ENCODE measurements at regions not wholly inside any gene's neighbourhood (a gene's known extent, or its start where the extent isn't known, plus 50 kb on each side); places are given as distances from the start of the nearest gene placed in this dataset.
A peak's percentile ranks its signal among the peaks of the same experiment; 100 is the strongest.

DNA sequence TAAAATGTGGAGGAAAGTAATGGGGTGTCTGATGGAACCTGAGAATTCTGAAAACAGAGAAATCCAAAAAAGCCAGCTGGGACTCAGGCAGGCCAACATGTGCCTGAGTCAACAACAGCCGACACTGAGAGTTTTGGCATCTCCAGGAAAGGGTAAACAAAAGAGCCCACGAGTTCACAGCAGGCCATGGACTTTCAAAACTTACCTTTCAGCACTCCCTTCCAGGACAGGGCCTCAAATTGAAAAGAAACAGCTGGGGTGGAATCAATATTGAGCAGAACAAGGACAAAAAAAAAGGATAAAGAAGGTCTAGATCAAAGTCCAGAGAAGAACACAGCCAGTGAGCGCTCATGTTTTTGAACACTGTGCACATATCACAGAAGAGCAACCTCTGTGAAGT is 735.4 kb upstream of the GRM7 start:
- peak; percentile 99 for ATAC-seq

GRCh38 chr3:6132684-6133432 is 728.1 kb upstream of the GRM7 start:
- DNase-seq (ENCODE audit: low spot score) (no peak), ATAC-seq (no peak)

More for the DNA sequence above, 735.4 kb upstream of the GRM7 start:
- DNase-seq (ENCODE audit: low spot score) = peak; percentile 76

DNA sequence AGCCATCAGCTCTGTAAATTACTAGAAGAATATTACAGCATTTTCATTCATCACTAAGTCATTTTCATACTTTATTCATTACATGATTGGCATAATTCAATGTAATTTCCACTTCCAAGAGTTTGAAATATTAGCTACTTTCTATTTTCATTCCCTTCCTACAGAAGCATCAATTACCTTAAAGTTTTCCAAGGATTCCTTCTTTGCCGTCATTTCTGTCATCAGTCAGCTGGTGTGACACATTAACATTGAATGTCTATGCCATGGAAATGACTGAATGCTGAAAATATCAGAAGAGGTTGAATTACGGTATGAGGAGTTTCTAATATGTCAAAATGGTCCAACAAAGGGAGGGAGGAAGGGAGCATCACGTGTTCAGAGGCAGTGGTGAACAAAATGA is 718.2 kb upstream of the GRM7 start:
- ATAC-seq (no peak), DNase-seq (ENCODE audit: low spot score) (no peak)

- DNase-seq (ENCODE audit: low spot score) (no peak), ATAC-seq (no peak)
Measured at GRCh38 chr3:6147883-6148282, 713.0 kb upstream of the GRM7 start.

GRCh38 chr3:6155650-6156338 is 705.1 kb upstream of the GRM7 start:
- ATAC-seq = no peak
- no peak for DNase-seq (ENCODE audit: low spot score)

DNA sequence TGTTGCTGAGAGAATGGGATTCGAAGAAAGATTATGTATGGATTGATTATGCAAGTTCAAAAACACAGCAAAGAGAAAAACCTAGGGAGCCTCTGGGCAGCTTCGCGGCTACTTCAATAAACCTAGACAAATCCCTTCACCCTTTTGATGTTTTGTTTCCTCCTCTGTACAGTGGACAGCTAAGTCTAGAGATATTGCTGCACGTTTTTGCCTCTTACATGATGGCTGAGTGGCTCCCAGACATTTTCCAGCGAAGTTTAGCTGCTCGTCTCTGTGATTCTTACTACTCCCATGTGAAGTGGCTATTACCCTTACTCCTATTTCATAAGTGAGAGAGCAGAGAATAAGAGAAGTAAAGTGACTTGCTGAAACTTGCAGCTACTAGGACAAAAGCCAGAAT is 695.0 kb upstream of the GRM7 start:
- DNase-seq (ENCODE audit: low spot score) (no peak), ATAC-seq (no peak)

- DNase-seq (ENCODE audit: low spot score) = no peak
Measured at GRCh38 chr3:6168256-6168655, 692.7 kb upstream of the GRM7 start.

DNA sequence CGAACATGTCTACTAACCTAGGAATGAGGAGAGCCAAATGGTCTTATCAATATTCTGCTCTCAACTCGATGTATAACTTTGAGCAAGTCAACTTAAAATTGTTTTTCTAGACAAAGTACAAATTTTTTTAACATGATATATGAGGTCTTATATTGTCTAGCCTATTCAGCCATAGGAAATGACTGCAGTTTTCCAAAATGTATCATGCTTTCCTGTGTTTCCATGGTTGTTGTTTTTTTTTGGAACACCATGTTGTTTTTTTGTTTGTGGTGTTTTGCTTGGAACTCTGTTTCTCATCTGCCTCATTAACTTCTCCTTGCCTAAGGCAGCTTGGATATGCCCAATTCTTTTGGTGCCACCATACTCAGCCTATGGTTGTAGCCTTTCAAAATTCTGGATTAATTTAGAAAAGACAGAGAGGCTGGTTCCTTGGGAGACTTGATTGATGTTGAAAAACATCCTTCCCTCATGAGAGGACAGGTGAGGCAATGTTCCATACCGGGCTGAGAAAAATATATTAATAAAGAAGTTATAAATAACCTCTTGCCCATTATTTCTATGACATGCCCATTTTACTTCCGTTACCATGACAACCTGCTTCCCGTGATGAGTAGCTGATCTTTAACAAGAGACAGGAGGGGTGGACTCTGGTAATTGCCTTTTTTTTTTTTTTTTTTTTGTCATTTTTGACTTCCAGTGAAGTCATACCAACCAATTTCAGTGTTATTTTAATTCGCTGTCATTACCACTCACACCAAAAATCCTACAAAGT is 687.9 kb upstream of the GRM7 start:
- DNase-seq (ENCODE audit: low spot score) (no peak), ATAC-seq (no peak)

More at GRCh38 chr3:6168256-6168655, 692.7 kb upstream of the GRM7 start:
- ATAC-seq = no peak

DNA sequence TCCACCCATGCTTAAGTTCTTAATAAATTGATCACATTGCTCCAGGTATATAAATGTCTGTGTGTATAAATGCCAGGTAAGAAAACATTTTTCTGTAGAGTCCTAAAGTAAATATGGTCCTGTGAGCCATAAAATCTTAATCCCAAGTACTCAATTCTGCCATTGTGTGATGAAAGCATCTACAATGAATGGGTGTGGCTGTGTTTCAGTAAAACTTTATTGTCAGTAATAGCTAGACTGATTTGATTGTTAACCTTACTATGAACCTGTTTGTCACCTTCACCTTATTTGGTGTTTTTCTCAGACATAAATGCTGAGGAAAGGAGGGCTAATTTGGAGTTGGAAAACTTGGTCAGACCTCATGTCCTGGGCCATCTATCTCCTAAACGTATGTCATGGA is 683.5 kb upstream of the GRM7 start:
- DNase-seq (ENCODE audit: low spot score) (no peak), ATAC-seq (no peak)

- ATAC-seq (no peak), DNase-seq (ENCODE audit: low spot score) (no peak)
Measured at GRCh38 chr3:6179761-6180160, 681.2 kb upstream of the GRM7 start.

DNA sequence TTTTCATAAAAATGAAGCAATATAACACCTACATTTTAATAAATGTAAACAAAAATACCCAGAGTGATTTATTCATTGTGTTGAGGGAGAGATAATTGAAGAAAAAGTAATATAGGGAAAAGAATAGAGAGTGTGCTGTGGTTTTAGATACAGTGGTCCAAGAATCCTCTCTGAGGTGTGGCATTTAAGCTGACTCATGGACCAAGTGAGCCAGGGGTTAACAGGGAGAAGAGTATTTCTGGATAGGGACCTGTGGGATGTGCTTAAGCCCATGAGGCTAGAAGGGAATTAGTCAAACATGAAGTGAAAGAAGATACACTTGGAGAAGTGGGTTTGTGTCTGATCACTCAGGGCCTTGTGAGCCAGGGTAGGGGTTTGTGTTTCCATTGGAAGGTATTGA is 680.7 kb upstream of the GRM7 start:
- DNase-seq (ENCODE audit: low spot score) = no peak
- no peak for ATAC-seq

DNA sequence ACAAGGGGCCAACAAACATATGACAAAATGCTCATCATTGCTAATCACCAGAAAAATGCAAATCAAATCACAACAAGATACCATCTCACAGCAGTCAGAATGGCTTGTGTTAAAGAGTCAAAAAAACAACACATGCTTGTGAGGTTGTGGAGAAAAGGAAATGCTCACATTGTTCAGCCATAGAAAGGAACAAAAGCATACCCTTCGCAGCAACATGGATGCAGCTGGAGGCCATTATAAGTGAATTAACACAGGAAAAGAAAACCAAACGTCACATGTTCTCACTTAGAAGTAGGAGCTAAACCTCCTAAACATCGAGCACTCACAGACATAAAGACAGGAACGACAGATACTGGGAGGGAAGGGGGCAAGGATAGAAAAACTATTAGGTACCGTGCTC is 678.4 kb upstream of the GRM7 start:
- ATAC-seq (no peak), DNase-seq (ENCODE audit: low spot score) (no peak)

DNA sequence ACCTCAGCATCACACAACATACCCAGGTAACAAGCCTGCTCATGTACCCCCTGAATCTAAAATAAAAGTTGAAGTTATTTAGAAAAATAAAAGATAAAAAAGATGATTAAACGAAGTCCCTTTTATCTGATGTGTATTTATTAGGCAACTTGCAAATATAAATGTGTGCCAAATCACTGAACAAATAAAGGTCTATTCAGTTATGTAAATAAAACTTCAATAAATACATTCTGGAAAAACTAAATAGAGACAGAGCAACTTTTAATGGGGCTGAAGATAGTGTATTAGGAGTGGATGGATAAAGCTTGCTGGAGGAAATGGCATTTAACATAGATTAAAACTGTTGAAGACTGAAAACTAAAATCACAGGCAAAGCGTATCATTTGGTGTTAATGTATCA is 678.0 kb upstream of the GRM7 start:
- ATAC-seq (no peak), DNase-seq (ENCODE audit: low spot score) (no peak)

- no peak for DNase-seq (ENCODE audit: low spot score)
Measured at GRCh38 chr3:6189384-6189783, 671.5 kb upstream of the GRM7 start.

DNA sequence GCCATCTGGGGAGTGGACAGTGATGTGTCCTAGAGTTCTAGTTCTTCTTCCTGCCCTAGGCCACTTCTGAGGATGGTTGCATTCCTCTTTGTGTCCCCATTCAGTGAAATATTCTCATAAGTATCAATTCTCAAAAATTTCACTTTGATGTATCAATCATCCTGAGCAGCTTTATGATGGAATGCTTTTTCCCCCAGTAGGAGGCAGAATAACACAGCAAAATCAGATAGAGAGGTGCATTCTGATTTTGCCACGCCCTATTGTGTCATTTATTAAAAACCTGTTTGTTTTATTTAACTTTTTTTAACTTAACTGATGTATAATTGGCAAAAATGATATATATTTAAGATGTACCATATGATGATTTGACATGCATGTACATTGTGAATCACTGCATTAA is 656.0 kb upstream of the GRM7 start:
- no peak for DNase-seq (ENCODE audit: low spot score)

More at GRCh38 chr3:6189384-6189783, 671.5 kb upstream of the GRM7 start:
- no peak for ATAC-seq

DNA sequence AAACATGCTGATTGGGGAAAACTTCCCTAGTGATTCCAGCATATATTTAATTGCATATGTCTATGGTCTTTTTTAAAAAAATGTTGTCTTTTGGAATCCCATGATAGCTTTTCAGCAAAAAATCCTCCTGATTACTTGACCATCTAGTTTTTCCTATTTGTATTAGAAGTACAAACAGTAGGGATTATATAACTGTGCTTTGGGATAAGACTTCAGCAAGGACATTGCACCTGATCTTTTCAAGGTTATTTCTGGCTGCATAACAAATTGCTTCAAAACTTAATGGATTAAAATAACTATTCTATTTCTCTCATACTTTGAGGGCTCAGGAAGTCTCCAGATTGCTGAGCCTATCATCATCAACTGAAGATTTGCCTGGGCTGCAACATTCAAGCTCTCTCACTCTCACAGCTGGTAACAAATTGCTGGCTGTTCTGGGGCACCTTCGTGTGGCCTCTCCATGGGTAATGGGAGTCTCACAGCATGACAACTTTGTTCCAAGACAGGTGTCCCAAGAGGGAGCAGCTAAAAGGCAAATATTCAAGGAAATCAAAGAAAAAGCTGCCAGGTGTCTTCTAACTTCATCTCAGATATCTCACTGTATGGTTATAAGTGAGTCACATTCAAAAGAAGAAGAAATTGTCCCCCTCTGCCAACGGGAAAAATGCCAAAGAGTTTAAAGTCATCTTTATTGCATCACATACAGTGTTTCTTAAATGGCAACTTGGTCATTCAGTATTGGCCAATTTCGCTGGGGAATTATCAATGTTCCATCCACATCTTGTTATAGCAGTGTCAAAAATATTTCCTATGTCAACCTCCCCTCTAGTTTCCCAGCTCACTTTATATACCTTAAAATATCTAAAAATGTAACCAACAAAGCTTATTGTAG is 644.5 kb upstream of the GRM7 start:
- no peak for DNase-seq (ENCODE audit: low spot score)
- no peak for ATAC-seq

More for the DNA sequence above, 656.0 kb upstream of the GRM7 start:
- ATAC-seq = no peak

GRCh38 chr3:6220447-6220846 is 640.5 kb upstream of the GRM7 start:
- DNase-seq (ENCODE audit: low spot score) = no peak
- ATAC-seq = no peak

GRCh38 chr3:6222069-6222468 is 638.8 kb upstream of the GRM7 start:
- ATAC-seq (no peak), DNase-seq (ENCODE audit: low spot score) (no peak)

DNA sequence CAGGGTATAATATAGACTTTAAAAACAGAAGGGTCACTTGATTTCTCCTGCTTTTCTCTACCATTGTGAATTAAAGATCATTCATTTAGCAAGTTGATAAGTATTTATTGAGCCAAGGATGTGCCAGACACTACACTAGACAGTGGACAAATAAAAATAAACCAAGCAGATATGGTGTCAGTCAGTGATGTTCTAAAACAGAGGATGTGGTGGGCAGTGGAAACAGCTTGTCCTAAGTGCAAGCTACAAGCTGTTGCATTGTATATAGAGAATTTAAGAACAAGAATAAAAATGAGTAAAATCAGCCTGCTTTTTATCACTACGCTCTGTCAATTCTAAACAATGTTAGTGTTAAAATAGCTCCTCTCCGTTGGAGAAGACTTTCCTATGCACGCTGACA is 637.3 kb upstream of the GRM7 start:
- DNase-seq (ENCODE audit: low spot score) (no peak), ATAC-seq (no peak)

GRCh38 chr3:6228958-6229683 is 631.8 kb upstream of the GRM7 start:
- ATAC-seq (no peak), DNase-seq (ENCODE audit: low spot score) (no peak)
